WTC11 (cell line): ENCODE measurements at regions not wholly inside any gene's neighbourhood (a gene's known extent, or its start where the extent isn't known, plus 50 kb on each side); places are given as distances from the start of the nearest gene placed in this dataset.

Source experiments
- ATAC-seq: fragments of 200-7000 bp; cut with Tn5 transposase; 2 replicates; pipeline ENCODE4 v1.10.0; 2021; ENCODE audit warnings: mild to moderate bottlenecking, moderate library complexity
- CTCF ChIA-PET: fragments of 300-600 bp; sonication (Branson Sonifier 250); formaldehyde crosslinking; loops from one replicate; lab custom pipeline; 2021; ENCODE audit warnings: antibody characterized with exemption; lab: Charles Lee
- POLR2A ChIA-PET: fragments of 350-600 bp; sonication (Branson Sonifier 250); formaldehyde crosslinking; loops from one replicate; lab custom pipeline; 2021; ENCODE audit warnings: antibody characterized with exemption; lab: Charles Lee
- DNase-seq: peaks from one replicate; pipeline ENCODE4 v3.0.0; 2021; ENCODE audit warnings: low spot score
- H3K27ac Mint-ChIP-seq: 2 replicates; pipeline ENCODE4 v1.8.0; 2021; ENCODE audit warnings: mixed read lengths
- H3K27me3 Mint-ChIP-seq: 2 replicates; pipeline ENCODE4 v1.8.0; 2021; ENCODE audit warnings: low read depth, mild to moderate bottlenecking, moderate library complexity, mixed read lengths
- H3K36me3 Mint-ChIP-seq: 2 replicates; pipeline ENCODE4 v1.8.0; 2021; ENCODE audit warnings: mixed read lengths
- H3K4me1 Mint-ChIP-seq: 2 replicates; pipeline ENCODE4 v1.8.0; 2022; ENCODE audit warnings: mixed read lengths
- H3K4me3 Mint-ChIP-seq: 2 replicates; pipeline ENCODE4 v1.8.0; 2021; ENCODE audit warnings: mild to moderate bottlenecking, moderate library complexity, mixed read lengths
- H3K9me3 Mint-ChIP-seq: 2 replicates; pipeline ENCODE4 v1.8.0; 2021; ENCODE audit warnings: mixed read lengths
- FOXJ3 ChIP-seq: sonication (generic); formaldehyde crosslinking; IDR thresholded peaks from 2 replicates; pipeline ENCODE4 v1.9.0; 2021; ENCODE audit warnings: missing genetic modification reagents, mild to moderate bottlenecking, borderline replicate concordance
- FOXK1 ChIP-seq: sonication (generic); formaldehyde crosslinking; IDR thresholded peaks from 2 replicates; pipeline ENCODE4 v1.8.0; 2022; ENCODE audit warnings: mild to moderate bottlenecking, moderate library complexity, missing genetic modification reagents
- FOXP4 ChIP-seq: sonication (generic); formaldehyde crosslinking; IDR thresholded peaks from 2 replicates; pipeline ENCODE4 v1.8.0; 2022; ENCODE audit warnings: mild to moderate bottlenecking, missing genetic modification reagents
- GABPB1 ChIP-seq: sonication (generic); formaldehyde crosslinking; IDR thresholded peaks from 2 replicates; pipeline ENCODE4 v1.8.1; 2023; ENCODE audit warnings: mild to moderate bottlenecking, missing genetic modification reagents
- GRHL2 ChIP-seq: fragments of 250-450 bp; sonication (Bioruptor Pico); IDR thresholded peaks from 2 replicates; pipeline ENCODE4 v1.8.0; 2022; ENCODE audit warnings: mild to moderate bottlenecking, moderate library complexity; ENCODE audit not compliant: insufficient replicate concordance, severe bottlenecking
- IRF2 ChIP-seq: sonication (generic); formaldehyde crosslinking; IDR thresholded peaks from 2 replicates; pipeline ENCODE4 v1.8.0; 2022; ENCODE audit warnings: low read depth, missing genetic modification reagents, borderline replicate concordance
- KAT7 ChIP-seq: sonication (generic); formaldehyde crosslinking; IDR thresholded peaks from 2 replicates; pipeline ENCODE4 v1.8.1; 2023; ENCODE audit warnings: missing genetic modification reagents, mild to moderate bottlenecking, borderline replicate concordance
- NR2C2 ChIP-seq: sonication (generic); formaldehyde crosslinking; IDR thresholded peaks from 2 replicates; pipeline ENCODE4 v1.8.0; 2022; ENCODE audit warnings: mild to moderate bottlenecking, missing genetic modification reagents
- SMAD3 ChIP-seq: sonication (generic); formaldehyde crosslinking; IDR thresholded peaks from 2 replicates; pipeline ENCODE4 v1.8.0; 2022; ENCODE audit warnings: missing genetic modification reagents, mild to moderate bottlenecking, borderline replicate concordance
- TEAD4 ChIP-seq: sonication (generic); formaldehyde crosslinking; IDR thresholded peaks from 2 replicates; pipeline ENCODE4 v1.8.0; 2022; ENCODE audit warnings: mild to moderate bottlenecking, missing genetic modification reagents
- ZBTB21 ChIP-seq: sonication (generic); formaldehyde crosslinking; IDR thresholded peaks from 2 replicates; pipeline ENCODE4 v1.8.1; 2023; ENCODE audit warnings: mild to moderate bottlenecking, missing genetic modification reagents, borderline replicate concordance
- ZMAT4 ChIP-seq: fragments of 250-450 bp; sonication (Bioruptor Pico); IDR thresholded peaks from 2 replicates; pipeline ENCODE4 v1.9.0; 2021; ENCODE audit warnings: mild to moderate bottlenecking
- ZNF425 ChIP-seq: fragments of 250-450 bp; sonication (Bioruptor Pico); conservative IDR thresholded peaks from 2 replicates; pipeline ENCODE4 v1.9.0; 2021; ENCODE audit warnings: mild to moderate bottlenecking
- TF ChIP-seq, protein P1 (sequence below): sonication (generic); formaldehyde crosslinking; IDR thresholded peaks from 2 replicates; pipeline ENCODE4 v1.8.0; 2023; ENCODE audit warnings: missing genetic modification reagents
- TF ChIP-seq, protein P2 (sequence below): fragments of 200-600 bp; IDR thresholded peaks from 2 replicates; pipeline ENCODE4 v1.8.0; 2022; ENCODE audit warnings: antibody characterized with exemption
- TF ChIP-seq, protein P3 (sequence below): sonication (generic); formaldehyde crosslinking; conservative IDR thresholded peaks from 2 replicates; pipeline ENCODE4 v1.8.1; 2023; ENCODE audit warnings: mild to moderate bottlenecking, low read depth, missing genetic modification reagents, moderate library complexity

DNA sequence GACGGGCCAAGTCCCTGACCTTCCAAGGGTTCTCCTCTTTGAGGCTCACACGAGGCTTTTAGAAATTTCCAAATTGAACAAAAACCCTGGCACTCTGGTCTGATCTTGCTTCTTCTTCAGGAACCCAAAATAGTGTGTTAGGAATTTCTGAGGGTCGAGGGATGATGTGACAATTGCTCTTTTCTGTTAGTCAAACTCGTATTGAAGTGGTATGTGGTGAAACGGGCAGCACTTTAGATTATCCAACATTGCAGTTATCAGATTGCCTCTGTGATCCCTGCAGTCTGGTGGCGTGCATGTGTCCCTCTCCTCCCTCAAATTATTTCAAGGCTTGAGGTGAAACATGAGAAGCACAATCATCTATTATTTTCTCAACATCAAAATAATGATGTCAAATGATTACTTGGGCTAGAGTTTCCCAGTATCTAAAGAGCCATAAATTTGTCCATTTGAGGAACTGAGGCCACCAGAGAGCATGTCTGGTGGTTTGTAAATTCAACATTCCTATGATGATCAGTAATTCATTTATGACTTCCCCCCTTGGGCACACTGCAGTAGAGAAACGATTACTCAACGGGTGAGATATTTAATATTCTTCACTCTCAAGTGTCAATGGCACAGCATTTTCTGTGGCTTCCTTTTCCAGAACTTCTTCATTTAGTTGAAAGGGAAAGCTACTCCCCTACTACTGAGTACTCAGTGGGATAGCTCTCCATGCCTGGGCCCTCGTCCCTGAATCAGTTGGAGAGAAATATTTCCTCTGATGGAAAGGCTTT lies 308.6 kb upstream of the MAP3K7 start:
- no peak for ATAC-seq
- H3K36me3 Mint-ChIP-seq, result no peaks in the 10 kb centered on the region
- H3K27ac Mint-ChIP-seq, result no peak overlapping the region
- POLR2A ChIA-PET, result interaction anchor here (0.6 kb wide), 1 partner anchor 527 kb away, joined by 3 read pairs; no protein-coding TSS in a partner anchor
- no peak overlapping the region for H3K4me3 Mint-ChIP-seq
- H3K27me3 Mint-ChIP-seq, result peaks cover 6% of the 10 kb centered on the region; the same call in 1 of the 2 replicates
- TF ChIP-seq IRF2 (CRISPR knock-in tag) (no peak), TEAD4 (no peak), SMAD3 (no peak), GABPB1 (CRISPR knock-in tag) (no peak), ZNF425 (CRISPR knock-in tag) (no peak)
- peaks cover 45% of the 10 kb centered on the region for H3K4me1 Mint-ChIP-seq
- CTCF ChIA-PET, result no interaction called here
- H3K9me3 Mint-ChIP-seq, result no peaks in the 10 kb centered on the region
- DNase-seq, result no peak

DNA sequence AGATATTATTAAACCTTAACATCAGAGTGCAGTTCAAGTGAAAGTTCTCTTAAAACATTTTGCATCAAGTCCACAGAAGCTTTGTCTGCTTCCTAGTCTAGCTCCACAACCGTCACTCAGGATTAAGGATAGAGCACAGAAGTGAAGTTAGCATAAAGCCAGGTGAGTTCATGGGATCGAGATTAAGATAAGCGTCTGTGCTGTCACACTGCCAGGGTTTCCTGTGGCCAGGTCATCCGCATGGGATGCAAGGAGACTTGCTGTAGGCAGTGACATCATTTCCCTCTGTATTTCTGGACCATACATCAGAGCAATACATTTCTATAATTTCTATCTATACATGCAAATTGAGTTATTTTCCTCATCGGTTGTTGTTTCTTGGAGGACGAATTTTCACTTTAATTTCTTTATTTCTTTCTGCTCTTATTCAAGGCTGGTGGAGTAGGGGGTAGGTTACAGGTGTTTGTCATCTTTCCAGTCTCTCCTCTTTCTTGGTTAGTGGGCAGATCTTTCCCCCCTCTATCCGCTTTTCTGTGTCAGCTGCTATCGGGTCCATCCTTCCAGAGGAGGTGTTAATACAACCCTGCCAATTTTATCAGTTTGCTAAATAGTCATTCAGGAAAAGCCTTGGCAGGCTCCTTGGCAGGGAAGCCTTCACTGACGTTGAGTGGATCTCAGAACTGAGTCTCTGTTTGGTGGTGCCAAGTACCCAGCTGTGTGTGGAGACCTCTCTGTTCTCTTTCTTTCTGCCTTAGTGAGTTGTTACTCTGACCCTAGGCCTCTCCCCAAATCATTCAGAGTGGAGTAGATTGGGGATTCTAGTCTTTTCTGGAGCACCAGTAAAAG lies 307.6 kb upstream of the MAP3K7 start:
- CTCF ChIA-PET, result interaction anchor here (0.6 kb wide), 1 partner anchor 10 kb away, joined by 4 read pairs; no protein-coding TSS in a partner anchor
- H3K9me3 Mint-ChIP-seq, result no peaks in the 10 kb centered on the region
- peaks cover 6% of the 10 kb centered on the region; the same call in 1 of the 2 replicates for H3K27me3 Mint-ChIP-seq

GRCh38 chr6:90893400-90893799 lies 306.5 kb upstream of the MAP3K7 start:
- H3K27ac Mint-ChIP-seq, result no peak overlapping the region
- ChIA-PET POLR2A (no interaction called here), CTCF (no interaction called here)
- H3K27me3 Mint-ChIP-seq, result peaks cover 6% of the 10 kb centered on the region; the same call in 1 of the 2 replicates
- peaks cover 48% of the 10 kb centered on the region for H3K4me1 Mint-ChIP-seq
- H3K9me3 Mint-ChIP-seq, result no peaks in the 10 kb centered on the region
- ATAC-seq, result no peak
- H3K4me3 Mint-ChIP-seq, result no peak overlapping the region
- DNase-seq, result no peak
- no peaks in the 10 kb centered on the region for H3K36me3 Mint-ChIP-seq
- TF ChIP-seq, protein P1, sequence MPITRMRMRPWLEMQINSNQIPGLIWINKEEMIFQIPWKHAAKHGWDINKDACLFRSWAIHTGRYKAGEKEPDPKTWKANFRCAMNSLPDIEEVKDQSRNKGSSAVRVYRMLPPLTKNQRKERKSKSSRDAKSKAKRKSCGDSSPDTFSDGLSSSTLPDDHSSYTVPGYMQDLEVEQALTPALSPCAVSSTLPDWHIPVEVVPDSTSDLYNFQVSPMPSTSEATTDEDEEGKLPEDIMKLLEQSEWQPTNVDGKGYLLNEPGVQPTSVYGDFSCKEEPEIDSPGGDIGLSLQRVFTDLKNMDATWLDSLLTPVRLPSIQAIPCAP, result no peak
- TF ChIP-seq ZMAT4 (CRISPR knock-in tag) (no peak), NR2C2 (CRISPR knock-in tag) (no peak), KAT7 (CRISPR knock-in tag) (no peak), FOXK1 (CRISPR knock-in tag) (no peak), ZNF425 (CRISPR knock-in tag) (no peak), FOXP4 (no peak)
- TF ChIP-seq, protein P2, sequence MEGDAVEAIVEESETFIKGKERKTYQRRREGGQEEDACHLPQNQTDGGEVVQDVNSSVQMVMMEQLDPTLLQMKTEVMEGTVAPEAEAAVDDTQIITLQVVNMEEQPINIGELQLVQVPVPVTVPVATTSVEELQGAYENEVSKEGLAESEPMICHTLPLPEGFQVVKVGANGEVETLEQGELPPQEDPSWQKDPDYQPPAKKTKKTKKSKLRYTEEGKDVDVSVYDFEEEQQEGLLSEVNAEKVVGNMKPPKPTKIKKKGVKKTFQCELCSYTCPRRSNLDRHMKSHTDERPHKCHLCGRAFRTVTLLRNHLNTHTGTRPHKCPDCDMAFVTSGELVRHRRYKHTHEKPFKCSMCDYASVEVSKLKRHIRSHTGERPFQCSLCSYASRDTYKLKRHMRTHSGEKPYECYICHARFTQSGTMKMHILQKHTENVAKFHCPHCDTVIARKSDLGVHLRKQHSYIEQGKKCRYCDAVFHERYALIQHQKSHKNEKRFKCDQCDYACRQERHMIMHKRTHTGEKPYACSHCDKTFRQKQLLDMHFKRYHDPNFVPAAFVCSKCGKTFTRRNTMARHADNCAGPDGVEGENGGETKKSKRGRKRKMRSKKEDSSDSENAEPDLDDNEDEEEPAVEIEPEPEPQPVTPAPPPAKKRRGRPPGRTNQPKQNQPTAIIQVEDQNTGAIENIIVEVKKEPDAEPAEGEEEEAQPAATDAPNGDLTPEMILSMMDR, result no peak

More for the DNA sequence above, 307.6 kb upstream of the MAP3K7 start:
- POLR2A ChIA-PET, result interaction anchor here (0.6 kb wide), 1 partner anchor 526 kb away, joined by 3 read pairs; no protein-coding TSS in a partner anchor
- DNase-seq, result no peak
- TF ChIP-seq ZBTB21 (CRISPR knock-in tag), result no peak
- TF ChIP-seq GRHL2, result no peak
- TF ChIP-seq, protein P3, sequence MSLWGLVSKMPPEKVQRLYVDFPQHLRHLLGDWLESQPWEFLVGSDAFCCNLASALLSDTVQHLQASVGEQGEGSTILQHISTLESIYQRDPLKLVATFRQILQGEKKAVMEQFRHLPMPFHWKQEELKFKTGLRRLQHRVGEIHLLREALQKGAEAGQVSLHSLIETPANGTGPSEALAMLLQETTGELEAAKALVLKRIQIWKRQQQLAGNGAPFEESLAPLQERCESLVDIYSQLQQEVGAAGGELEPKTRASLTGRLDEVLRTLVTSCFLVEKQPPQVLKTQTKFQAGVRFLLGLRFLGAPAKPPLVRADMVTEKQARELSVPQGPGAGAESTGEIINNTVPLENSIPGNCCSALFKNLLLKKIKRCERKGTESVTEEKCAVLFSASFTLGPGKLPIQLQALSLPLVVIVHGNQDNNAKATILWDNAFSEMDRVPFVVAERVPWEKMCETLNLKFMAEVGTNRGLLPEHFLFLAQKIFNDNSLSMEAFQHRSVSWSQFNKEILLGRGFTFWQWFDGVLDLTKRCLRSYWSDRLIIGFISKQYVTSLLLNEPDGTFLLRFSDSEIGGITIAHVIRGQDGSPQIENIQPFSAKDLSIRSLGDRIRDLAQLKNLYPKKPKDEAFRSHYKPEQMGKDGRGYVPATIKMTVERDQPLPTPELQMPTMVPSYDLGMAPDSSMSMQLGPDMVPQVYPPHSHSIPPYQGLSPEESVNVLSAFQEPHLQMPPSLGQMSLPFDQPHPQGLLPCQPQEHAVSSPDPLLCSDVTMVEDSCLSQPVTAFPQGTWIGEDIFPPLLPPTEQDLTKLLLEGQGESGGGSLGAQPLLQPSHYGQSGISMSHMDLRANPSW (CRISPR knock-in tag), result no peak
- TF ChIP-seq FOXJ3 (CRISPR knock-in tag), result no peak
- no peak overlapping the region for H3K4me3 Mint-ChIP-seq
- H3K27ac Mint-ChIP-seq, result no peak overlapping the region
- no peaks in the 10 kb centered on the region for H3K36me3 Mint-ChIP-seq
- H3K4me1 Mint-ChIP-seq, result peaks cover 48% of the 10 kb centered on the region
- ATAC-seq, result no peak
